Nephron progenitor cell (in vitro differentiated cells): ENCODE measurements at regions not wholly inside any gene's neighbourhood (a gene's known extent, or its start where the extent isn't known, plus 50 kb on each side); places are given as distances from the start of the nearest gene placed in this dataset.

Experiments used
- DNase-seq: peaks from one replicate; pipeline ENCODE4 v3.0.0; 2021
- H3K27ac Mint-ChIP-seq: 2 replicates; pipeline ENCODE4 v1.8.0; 2021; ENCODE audit warnings: mild to moderate bottlenecking, moderate library complexity, mixed read lengths
- H3K27me3 Mint-ChIP-seq: 2 replicates; pipeline ENCODE4 v1.8.0; 2021; ENCODE audit warnings: mild to moderate bottlenecking, low read depth, mixed read lengths; ENCODE audit not compliant: poor library complexity
- H3K36me3 Mint-ChIP-seq: 2 replicates; pipeline ENCODE4 v1.8.0; 2021; ENCODE audit warnings: low read depth, mixed read lengths
- H3K4me1 Mint-ChIP-seq: 2 replicates; pipeline ENCODE4 v1.8.0; 2021; ENCODE audit warnings: mixed read lengths
- H3K4me3 Mint-ChIP-seq: 2 replicates; pipeline ENCODE4 v1.8.0; 2021; ENCODE audit warnings: mild to moderate bottlenecking, moderate library complexity, mixed read lengths
- H3K9me3 Mint-ChIP-seq: 2 replicates; pipeline ENCODE4 v1.8.0; 2021; ENCODE audit warnings: mild to moderate bottlenecking, moderate library complexity, mixed read lengths
- TF ChIP-seq, protein P1 (sequence below): fragments of 200-600 bp; sonication (generic); IDR thresholded peaks from 2 replicates; pipeline ENCODE4 v1.5.0; 2021; ENCODE audit warnings: antibody characterized with exemption

- no peak for DNase-seq
- TF ChIP-seq, protein P1, sequence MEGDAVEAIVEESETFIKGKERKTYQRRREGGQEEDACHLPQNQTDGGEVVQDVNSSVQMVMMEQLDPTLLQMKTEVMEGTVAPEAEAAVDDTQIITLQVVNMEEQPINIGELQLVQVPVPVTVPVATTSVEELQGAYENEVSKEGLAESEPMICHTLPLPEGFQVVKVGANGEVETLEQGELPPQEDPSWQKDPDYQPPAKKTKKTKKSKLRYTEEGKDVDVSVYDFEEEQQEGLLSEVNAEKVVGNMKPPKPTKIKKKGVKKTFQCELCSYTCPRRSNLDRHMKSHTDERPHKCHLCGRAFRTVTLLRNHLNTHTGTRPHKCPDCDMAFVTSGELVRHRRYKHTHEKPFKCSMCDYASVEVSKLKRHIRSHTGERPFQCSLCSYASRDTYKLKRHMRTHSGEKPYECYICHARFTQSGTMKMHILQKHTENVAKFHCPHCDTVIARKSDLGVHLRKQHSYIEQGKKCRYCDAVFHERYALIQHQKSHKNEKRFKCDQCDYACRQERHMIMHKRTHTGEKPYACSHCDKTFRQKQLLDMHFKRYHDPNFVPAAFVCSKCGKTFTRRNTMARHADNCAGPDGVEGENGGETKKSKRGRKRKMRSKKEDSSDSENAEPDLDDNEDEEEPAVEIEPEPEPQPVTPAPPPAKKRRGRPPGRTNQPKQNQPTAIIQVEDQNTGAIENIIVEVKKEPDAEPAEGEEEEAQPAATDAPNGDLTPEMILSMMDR = no peak
- Mint-ChIP-seq H3K4me3 (no peak overlapping the region), H3K27ac (no peak overlapping the region), H3K36me3 (no peaks in the 10 kb centered on the region), H3K4me1 (peaks cover 6% of the 10 kb centered on the region), H3K9me3 (no peaks in the 10 kb centered on the region), H3K27me3 (no peaks in the 10 kb centered on the region)
These were observed 1113.7 kb upstream of the WWC1 start for GRCh38 chr5:167177736-167178135.

DNA sequence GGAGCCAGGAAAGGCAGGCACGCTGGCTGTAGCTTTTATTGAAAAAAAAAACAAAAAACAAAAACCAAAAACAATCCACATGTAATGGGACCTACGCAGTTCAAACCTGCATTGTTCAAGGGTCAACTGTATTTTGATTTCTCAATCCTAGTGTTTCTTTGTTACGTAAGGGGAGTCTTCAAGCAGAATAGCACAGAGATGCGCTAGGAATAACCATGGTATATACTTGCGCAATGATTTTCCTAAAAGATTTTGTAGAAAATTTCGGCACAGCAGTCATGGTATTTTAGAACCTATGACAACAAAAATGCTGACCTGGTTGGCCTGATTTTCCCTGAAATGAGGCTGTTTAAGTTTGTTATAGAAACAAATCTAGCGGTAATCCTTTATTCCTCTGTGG is 1110.5 kb upstream of the WWC1 start:
- Mint-ChIP-seq H3K4me3 (no peak overlapping the region), H3K9me3 (no peaks in the 10 kb centered on the region), H3K4me1 (peaks cover 4% of the 10 kb centered on the region), H3K27ac (no peak overlapping the region), H3K27me3 (no peaks in the 10 kb centered on the region), H3K36me3 (no peaks in the 10 kb centered on the region)
- TF ChIP-seq, protein P1 = no peak
- DNase-seq = no peak

DNA sequence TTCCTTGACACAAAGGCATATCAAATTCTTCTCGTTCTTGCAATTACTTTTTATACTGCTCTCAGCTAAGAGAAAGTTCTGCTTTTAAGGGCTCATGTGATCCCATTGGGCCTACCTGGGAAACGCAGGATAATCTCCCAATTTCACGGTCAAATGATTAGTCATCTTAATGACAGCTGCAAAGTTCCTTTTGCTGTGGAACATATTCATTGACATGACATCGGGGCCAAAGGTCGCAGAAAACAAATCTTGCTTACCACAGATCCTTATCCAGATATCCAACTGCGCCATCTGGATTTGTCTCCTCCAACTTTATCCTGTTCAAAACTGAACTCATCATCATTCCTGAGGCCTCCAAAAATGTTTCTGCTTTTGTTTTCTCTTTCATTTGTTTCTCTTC is 1085.6 kb upstream of the WWC1 start:
- Mint-ChIP-seq H3K27me3 (peaks cover 6% of the 10 kb centered on the region), H3K27ac (no peak overlapping the region), H3K4me1 (no peaks in the 10 kb centered on the region), H3K36me3 (no peaks in the 10 kb centered on the region), H3K4me3 (no peak overlapping the region), H3K9me3 (peaks cover 11% of the 10 kb centered on the region)
- TF ChIP-seq, protein P1 = no peak
- no peak for DNase-seq

DNA sequence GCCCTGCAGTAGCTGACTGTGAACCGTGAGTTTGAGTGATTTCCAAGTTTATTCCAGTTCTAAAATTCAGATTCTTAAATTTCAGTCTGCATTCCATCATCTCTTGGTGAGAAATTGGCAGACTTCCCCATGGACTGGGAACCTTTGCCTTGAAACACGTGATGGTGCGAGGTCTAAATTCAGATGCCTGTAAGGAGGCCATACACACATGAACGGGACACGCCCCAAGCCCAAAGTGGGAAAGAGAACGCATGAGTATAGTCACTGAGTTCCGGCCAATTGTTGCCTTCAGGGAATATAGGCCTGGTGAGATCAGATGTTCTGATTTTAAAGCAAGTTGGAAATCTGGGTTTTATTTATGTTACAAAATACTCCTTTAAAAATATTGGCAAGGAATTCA is 1084.4 kb upstream of the WWC1 start:
- Mint-ChIP-seq H3K36me3 (no peaks in the 10 kb centered on the region), H3K4me1 (no peaks in the 10 kb centered on the region), H3K27me3 (peaks cover 6% of the 10 kb centered on the region), H3K27ac (no peak overlapping the region), H3K4me3 (no peak overlapping the region), H3K9me3 (peaks cover 11% of the 10 kb centered on the region)
- DNase-seq = no peak
- TF ChIP-seq, protein P1 = no peak

DNA sequence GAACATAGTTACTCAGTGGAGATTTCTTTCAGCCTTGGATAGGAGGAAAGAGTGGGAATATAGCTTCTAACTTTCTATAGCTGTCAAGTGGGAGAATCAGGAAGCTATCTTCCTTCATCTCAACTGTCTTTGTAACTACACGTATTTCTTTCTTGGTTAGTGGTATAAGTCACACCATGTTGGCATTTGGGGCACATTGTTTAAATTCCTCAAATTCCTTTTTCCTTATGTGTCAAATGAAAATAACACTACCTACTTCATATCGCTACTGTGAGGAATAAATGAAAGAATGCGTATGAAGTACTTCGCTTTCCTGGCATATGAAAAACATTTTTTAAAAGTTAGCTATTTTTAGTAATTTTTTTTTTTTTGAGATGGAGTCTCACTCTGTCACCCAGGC is 1082.5 kb upstream of the WWC1 start:
- Mint-ChIP-seq H3K4me3 (no peak overlapping the region), H3K4me1 (no peaks in the 10 kb centered on the region), H3K27ac (no peak overlapping the region), H3K36me3 (no peaks in the 10 kb centered on the region), H3K9me3 (peaks cover 11% of the 10 kb centered on the region), H3K27me3 (peaks cover 6% of the 10 kb centered on the region)
- DNase-seq = no peak
- TF ChIP-seq, protein P1 = no peak

- H3K27me3 Mint-ChIP-seq = no peaks in the 10 kb centered on the region
- no peak for DNase-seq
- no peaks in the 10 kb centered on the region for H3K4me1 Mint-ChIP-seq
- no peak overlapping the region for H3K4me3 Mint-ChIP-seq
- H3K27ac Mint-ChIP-seq = no peak overlapping the region
- no peaks in the 10 kb centered on the region for H3K36me3 Mint-ChIP-seq
- TF ChIP-seq, protein P1 = no peak
- no peaks in the 10 kb centered on the region for H3K9me3 Mint-ChIP-seq
These were observed 1074.2 kb upstream of the WWC1 start for GRCh38 chr5:167217097-167217743.
